ENCODE measurements at regions not wholly inside any gene's neighbourhood (a gene's known extent, or its start where the extent isn't known, plus 50 kb on each side); places are given as distances from the start of the nearest gene placed in this dataset.

- TF ChIP-seq CTCF (IDR thresholded peaks at IDR 0.05; ENCODE audit: low read depth, low read length) = no peak
- no peak overlapping the region for H3K4me3 ChIP-seq (ENCODE audit: low read depth, low read length)
Observed at GRCh38 chr5:30414078-30414477, 779.4 kb upstream of the CDH6 start.

DNA sequence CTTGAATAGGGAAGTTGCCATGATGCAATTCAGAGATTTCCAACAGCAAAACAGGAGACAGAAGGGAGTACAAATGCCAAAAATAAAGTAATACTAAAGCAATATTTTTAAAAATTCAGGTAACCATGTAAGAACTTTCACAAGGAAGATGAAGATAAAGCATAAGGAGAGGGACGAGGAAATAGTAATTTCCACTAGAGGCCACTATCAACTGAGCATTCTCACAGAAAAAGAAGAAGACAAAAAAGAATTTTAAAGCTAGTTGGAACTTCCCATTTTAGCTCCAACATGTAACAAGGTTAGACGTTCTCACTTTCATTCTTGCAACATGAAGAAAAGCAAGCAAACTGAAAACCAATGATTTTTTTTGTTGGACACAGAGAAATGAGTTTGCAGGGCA, 779.9 kb upstream of the CDH6 start:
- no peak for TF ChIP-seq CTCF (IDR thresholded peaks at IDR 0.05; ENCODE audit: low read depth, low read length)
- no peak overlapping the region for H3K4me3 ChIP-seq (ENCODE audit: low read depth, low read length)

DNA sequence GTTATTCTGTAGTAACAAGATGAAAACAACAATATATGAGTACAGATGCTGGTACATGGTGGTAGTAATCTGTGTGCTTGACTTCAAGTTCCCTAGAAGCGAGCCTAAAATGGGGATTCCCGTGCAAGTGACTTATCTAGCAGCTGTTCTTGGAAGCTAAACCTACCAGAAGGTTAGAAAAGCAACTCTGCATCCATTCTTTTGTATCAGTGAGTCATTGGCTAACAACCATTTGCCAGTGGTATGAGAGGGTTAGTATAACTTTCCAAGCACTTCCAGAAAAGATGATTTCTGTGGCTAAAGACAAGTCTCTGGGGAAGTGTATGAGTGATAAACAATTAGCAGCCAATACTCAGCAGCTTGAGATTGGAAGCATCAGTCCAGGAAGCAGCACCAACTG, 787.7 kb upstream of the CDH6 start:
- H3K4me3 ChIP-seq (ENCODE audit: low read depth, low read length) = no peak overlapping the region
- no peak for TF ChIP-seq CTCF (IDR thresholded peaks at IDR 0.05; ENCODE audit: low read depth, low read length)

GRCh38 chr5:30401479-30402058, 791.9 kb upstream of the CDH6 start:
- TF ChIP-seq CTCF (IDR thresholded peaks at IDR 0.05; ENCODE audit: low read depth, low read length) = no peak
- no peak overlapping the region for H3K4me3 ChIP-seq (ENCODE audit: low read depth, low read length)

DNA sequence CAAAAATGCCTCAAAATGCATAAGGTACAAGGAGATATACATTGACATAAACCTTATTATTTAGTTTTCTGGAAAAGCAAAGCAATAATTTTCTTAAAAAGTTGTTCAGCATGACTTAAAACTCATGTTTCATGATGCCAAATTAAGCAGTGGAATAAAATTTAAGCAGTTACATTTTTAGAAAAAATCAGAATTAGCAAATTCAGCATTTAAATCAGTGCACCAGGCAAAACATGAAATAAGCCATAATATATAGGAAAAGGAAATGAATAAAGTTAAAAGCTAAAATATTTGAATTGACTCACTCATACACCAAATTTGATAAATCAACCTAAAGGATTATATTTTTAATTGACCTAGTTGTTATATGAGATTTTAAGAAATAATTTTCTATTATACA, 795.1 kb upstream of the CDH6 start:
- no peak overlapping the region for H3K4me3 ChIP-seq (ENCODE audit: low read depth, low read length)
- no peak for TF ChIP-seq CTCF (IDR thresholded peaks at IDR 0.05; ENCODE audit: low read depth, low read length)

GRCh38 chr5:30392897-30393296, 800.6 kb upstream of the CDH6 start:
- no peak for TF ChIP-seq CTCF (IDR thresholded peaks at IDR 0.05; ENCODE audit: low read depth, low read length)
- H3K4me3 ChIP-seq (ENCODE audit: low read depth, low read length) = no peak overlapping the region

DNA sequence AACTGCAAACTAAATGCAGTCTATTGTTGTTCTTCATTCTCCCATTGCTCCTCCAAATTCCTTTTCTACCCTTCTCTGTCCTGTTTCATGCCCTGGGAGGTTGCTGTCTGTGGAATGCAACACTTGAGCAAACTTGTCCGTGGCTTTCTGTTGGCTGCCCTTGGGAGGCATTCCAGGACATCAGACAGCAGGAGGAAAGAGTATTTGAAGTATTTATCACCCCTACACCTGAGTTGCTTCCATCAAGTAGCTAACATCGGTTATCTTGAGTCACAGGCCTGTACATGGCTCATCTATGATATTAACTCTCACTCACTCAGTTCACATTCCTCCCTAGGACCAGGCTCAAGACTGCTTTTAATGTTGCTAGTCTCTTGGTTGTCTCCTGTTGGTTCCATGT, 803.4 kb upstream of the CDH6 start:
- no peak overlapping the region for H3K4me3 ChIP-seq (ENCODE audit: low read depth, low read length)
- no peak for TF ChIP-seq CTCF (IDR thresholded peaks at IDR 0.05; ENCODE audit: low read depth, low read length)

All from WI38 (cell line).